ENCODE measurements at regions not wholly inside any gene's neighbourhood (a gene's known extent, or its start where the extent isn't known, plus 50 kb on each side); places are given as distances from the start of the nearest gene placed in this dataset.
"Not testable (repeated sequence)": the region's sequence is repeated elsewhere in the genome, so short reads cannot be mapped to it uniquely, and the experiment has no call there.

GRCh38 chr4:3967204-3967603 is 201.0 kb downstream of the ADRA2C start:
- not testable (repeated sequence) for DNase-seq

- DNase-seq: not testable (repeated sequence)
Observed at GRCh38 chr4:3972626-3973025, 206.4 kb downstream of the ADRA2C start.

GRCh38 chr4:3973581-3974200 is 207.5 kb downstream of the ADRA2C start:
- DNase-seq: not testable (repeated sequence)

DNA sequence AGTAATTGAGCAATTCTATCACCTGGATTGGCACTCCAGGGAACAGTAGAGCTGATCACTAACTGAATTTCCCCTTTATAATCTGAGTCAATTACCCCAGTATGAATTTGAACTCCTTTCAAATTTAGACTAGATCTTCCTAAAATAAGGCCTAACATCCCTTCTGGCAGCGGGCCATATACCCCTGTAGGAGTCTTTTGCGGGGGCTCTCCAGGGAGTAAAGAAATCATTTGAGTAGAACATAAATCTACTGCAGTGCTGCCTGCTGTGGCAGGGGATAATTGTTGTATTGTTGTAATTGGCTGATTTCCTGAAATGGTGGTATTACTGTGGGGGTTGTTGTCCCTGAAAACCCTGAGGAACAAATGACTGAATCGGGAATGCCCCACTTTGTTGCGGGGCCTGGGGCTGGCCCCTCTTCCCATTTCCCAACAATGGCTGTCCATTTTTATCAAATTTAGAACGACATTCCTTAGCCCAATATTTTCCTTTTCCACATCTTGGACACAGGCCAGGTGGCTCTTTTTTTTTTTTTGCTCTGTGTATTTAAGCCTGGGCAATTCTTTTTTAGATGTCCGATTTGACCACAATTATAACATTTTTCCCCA is 217.4 kb downstream of the ADRA2C start:
- DNase-seq: not testable (repeated sequence)

GRCh38 chr4:3984796-3985195 is 218.6 kb downstream of the ADRA2C start:
- not testable (repeated sequence) for DNase-seq

- DNase-seq: not testable (repeated sequence)
Observed at GRCh38 chr4:3986412-3986811, 220.2 kb downstream of the ADRA2C start.

DNA sequence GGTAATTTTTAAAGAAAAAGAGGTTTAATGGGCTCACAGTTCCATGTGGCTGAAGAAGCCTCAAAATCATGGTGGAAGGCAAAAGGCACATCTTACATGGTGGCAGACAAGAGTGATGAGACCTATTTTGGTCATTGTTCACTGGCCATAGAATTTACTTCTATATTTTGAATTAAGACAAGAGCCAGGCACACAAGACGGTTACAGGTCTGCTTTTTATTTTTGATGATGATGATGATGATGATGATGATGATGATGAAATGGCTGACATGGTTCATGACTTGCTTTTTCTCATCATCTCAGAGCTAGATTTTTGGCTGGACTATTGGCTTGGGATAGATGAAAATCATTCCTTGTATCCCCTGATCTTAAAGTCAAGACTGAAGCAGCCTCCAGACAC is 229.3 kb downstream of the OTOP1 start:
- DNase-seq: not testable (repeated sequence)

DNA sequence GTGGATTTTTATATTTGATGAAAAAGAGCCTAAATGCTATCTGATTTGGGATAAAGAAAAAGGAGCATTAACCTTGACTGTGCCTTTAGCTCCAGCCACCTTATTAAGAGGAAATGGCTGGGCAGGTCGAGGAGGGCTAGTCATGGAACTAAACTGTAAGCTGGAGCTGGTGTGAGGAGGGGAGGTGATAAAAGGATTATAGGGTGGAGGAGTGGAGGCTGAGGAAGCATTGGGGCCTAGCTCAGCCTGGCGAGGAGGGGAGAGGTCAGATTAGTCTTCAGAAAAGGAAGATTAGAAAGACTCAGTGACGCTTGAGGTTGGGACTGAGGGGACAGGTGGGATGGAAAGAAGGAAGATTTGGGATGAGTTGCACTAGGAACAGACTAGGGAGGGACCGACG is 222.7 kb downstream of the OTOP1 start:
- DNase-seq: not testable (repeated sequence)

- not testable (repeated sequence) for DNase-seq
Observed at GRCh38 chr4:4004702-4005101, 222.0 kb downstream of the OTOP1 start.

GRCh38 chr4:4006356-4006755 is 220.4 kb downstream of the OTOP1 start:
- not testable (repeated sequence) for DNase-seq

GRCh38 chr4:4019071-4019470 is 207.7 kb downstream of the OTOP1 start:
- not testable (repeated sequence) for DNase-seq

- DNase-seq: not testable (repeated sequence)
Observed at GRCh38 chr4:4021161-4021560, 205.6 kb downstream of the OTOP1 start.

- not testable (repeated sequence) for DNase-seq
Observed at GRCh38 chr4:4026708-4027107, 200.0 kb downstream of the OTOP1 start.

GRCh38 chr4:4028752-4029151 is 198.0 kb downstream of the OTOP1 start:
- DNase-seq: not testable (repeated sequence)

DNA sequence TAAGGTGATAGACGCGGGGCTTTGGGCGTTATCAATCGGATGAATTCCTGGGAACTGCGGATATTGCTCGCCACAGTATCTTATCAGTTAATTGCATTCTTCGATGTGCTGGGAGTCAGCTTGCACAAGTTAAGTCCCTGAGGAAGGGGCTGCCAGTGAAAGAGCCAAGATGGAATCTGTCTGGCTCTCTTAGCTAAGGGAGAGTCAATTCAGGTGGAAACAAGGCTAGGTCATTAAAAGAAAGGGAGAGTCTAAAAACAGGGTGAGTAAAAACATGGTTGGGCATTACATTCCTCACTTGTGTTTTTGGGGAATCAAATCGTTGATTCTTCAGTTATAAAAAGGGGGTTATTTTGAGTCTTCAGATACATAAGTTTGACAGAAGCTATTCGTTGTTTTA is 196.2 kb downstream of the OTOP1 start:
- DNase-seq: not testable (repeated sequence)

DNA sequence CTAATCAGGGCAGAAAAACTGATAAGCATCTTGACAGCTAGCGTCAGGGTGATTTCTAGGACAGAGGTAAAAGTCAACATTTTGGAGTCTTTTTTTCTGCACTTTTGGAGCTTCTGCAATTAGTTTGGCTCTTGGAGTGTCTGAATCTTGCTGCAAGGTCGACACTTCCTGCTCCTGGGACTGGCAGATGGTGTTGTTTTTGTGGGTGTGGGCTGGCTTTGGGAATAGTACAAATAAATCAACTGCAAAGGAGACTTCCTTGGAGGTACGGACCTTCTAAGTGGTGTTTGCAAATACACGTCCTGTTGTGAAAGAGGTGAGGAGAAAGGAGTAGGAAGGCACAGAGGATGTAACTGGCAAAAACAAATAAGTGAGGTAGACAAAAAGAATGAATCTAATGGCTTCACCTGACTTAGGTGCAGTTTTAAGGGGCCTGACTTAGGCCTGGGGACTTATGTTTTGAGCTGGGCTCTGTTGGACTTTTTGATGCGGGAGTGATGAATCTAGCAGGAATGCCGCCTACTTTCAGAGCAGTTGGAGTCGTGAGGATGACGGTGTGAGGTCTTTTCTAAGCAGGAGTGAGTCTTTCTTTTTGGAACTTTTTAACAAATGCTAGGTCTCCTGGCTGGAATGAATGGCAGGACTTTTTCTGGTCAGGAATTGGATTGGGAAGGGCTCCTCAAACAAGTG is 195.1 kb downstream of the OTOP1 start:
- not testable (repeated sequence) for DNase-seq

- not testable (repeated sequence) for DNase-seq
Observed at GRCh38 chr4:4032364-4032763, 194.4 kb downstream of the OTOP1 start.

- not testable (repeated sequence) for DNase-seq
Observed at GRCh38 chr4:4032801-4033605, 193.7 kb downstream of the OTOP1 start.

DNA sequence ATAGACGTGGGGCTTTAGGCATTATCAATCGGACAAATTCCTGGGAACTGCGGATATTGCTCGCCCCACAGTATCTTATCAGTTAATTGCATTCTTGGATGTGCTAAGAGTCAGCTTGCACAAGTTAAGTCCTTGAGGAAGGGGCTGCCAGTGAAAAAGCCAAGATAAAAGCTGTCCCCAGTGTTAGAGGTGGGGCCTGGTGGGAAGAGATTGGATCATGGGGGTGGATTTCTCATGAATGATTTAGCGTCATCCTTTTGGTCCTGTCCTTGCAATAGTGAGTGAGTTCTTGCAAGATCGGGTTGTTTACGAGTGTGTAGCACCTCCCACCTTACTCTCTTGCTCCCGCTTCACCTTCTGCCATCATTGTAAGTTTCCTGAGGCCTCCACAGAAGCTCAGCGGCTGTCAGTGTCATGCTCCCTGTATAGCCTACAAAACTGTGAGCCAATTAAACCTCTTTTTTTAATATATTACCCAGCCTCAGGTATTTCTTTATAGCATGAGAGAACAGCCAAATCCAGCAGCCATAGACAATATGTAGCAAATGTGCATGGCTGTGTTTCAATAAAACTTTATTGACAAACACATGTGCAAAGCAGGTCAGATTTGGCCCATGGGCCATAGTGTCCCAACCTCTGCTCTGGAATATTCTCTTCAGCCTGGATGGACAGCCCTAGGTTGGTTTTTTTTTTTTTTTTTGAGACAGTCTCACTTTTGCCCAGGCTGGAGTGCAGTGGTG is 189.2 kb downstream of the OTOP1 start:
- not testable (repeated sequence) for DNase-seq

DNA sequence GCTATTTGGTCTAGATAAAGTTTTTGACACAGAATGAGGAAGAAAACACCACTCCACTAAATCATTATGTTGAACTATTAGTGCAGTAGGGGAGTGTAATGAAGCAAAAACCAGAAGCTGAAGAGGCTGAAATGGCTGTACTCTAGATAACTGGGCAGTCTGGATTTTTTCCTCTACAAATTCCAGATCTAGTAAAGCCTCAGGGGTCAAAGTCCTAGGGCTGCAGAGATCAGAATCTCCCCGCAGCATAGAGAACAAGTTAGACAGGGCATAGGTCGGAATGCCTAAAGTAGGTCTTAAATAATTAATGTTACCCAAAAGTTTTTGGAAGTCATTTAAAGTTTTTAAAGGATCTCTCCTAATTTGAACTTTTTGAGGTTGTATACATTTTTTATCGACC is 180.9 kb downstream of the OTOP1 start:
- DNase-seq: not testable (repeated sequence)

- DNase-seq: not testable (repeated sequence)
Observed at GRCh38 chr4:4046686-4047085, 180.0 kb downstream of the OTOP1 start.

- not testable (repeated sequence) for DNase-seq
Observed at GRCh38 chr4:4047202-4047601, 179.5 kb downstream of the OTOP1 start.
